ENCODE measurements at regions not wholly inside any gene's neighbourhood (a gene's known extent, or its start where the extent isn't known, plus 50 kb on each side); places are given as distances from the start of the nearest gene placed in this dataset.

GRCh38 chr7:10257438-10257837 is 716.2 kb upstream of the PHF14 start:
- H3K27me3 ChIP-seq = no peaks in the 10 kb centered on the region
- H3K36me3 ChIP-seq = no peaks in the 10 kb centered on the region
- no peak for TF ChIP-seq CTCF (IDR thresholded peaks at IDR 0.05)
- no peaks in the 10 kb centered on the region for H3K4me1 ChIP-seq
- H3K27ac ChIP-seq = no peak overlapping the region
- no peaks in the 10 kb centered on the region for H3K9me3 ChIP-seq
- H3K4me3 ChIP-seq = no peak overlapping the region
- DNase-seq (ENCODE audit: low spot score) = no peak

GRCh38 chr7:10266976-10267375 is 706.7 kb upstream of the PHF14 start:
- no peak for TF ChIP-seq CTCF (IDR thresholded peaks at IDR 0.05)
- H3K4me3 ChIP-seq = no peak overlapping the region
- no peaks in the 10 kb centered on the region for H3K9me3 ChIP-seq
- peaks cover 0 to 5% of the 10 kb centered on the region in 2 donors for H3K4me1 ChIP-seq
- no peaks in the 10 kb centered on the region for H3K36me3 ChIP-seq
- DNase-seq (ENCODE audit: low spot score) = no peak
- H3K27ac ChIP-seq = no peak overlapping the region
- no peaks in the 10 kb centered on the region for H3K27me3 ChIP-seq

GRCh38 chr7:10268034-10268433 is 705.6 kb upstream of the PHF14 start:
- DNase-seq (ENCODE audit: low spot score) = no peak
- no peaks in the 10 kb centered on the region for H3K9me3 ChIP-seq
- peaks cover 0 to 5% of the 10 kb centered on the region in 2 donors for H3K4me1 ChIP-seq
- H3K4me3 ChIP-seq = no peak overlapping the region
- no peak overlapping the region for H3K27ac ChIP-seq
- H3K36me3 ChIP-seq = no peaks in the 10 kb centered on the region
- no peaks in the 10 kb centered on the region for H3K27me3 ChIP-seq
- no peak for TF ChIP-seq CTCF (IDR thresholded peaks at IDR 0.05)

- H3K36me3 ChIP-seq = no peaks in the 10 kb centered on the region
- no peaks in the 10 kb centered on the region for H3K9me3 ChIP-seq
- H3K27ac ChIP-seq = no peak overlapping the region
- no peak for TF ChIP-seq CTCF (IDR thresholded peaks at IDR 0.05)
- H3K27me3 ChIP-seq = no peaks in the 10 kb centered on the region
- H3K4me3 ChIP-seq = no peak overlapping the region
- no peaks in the 10 kb centered on the region for H3K4me1 ChIP-seq
- DNase-seq (ENCODE audit: low spot score) = no peak
Observed at GRCh38 chr7:10282909-10283308, 690.8 kb upstream of the PHF14 start.

- H3K27ac ChIP-seq = no peak overlapping the region
Observed at GRCh38 chr7:10284001-10284400, 689.7 kb upstream of the PHF14 start.

More at GRCh38 chr7:10284001-10284400, 689.7 kb upstream of the PHF14 start:
- no peaks in the 10 kb centered on the region for H3K4me1 ChIP-seq
- no peak for DNase-seq (ENCODE audit: low spot score)
- H3K27me3 ChIP-seq = no peaks in the 10 kb centered on the region
- no peak overlapping the region for H3K4me3 ChIP-seq
- no peak for TF ChIP-seq CTCF (IDR thresholded peaks at IDR 0.05)
- H3K9me3 ChIP-seq = no peaks in the 10 kb centered on the region
- H3K36me3 ChIP-seq = no peaks in the 10 kb centered on the region

All from right atrium auricular region (tissue), 2 donors.